ENCODE measurements at regions not wholly inside any gene's neighbourhood (a gene's known extent, or its start where the extent isn't known, plus 50 kb on each side); places are given as distances from the start of the nearest gene placed in this dataset.

GRCh38 chr9:129350143-129350935, 172.3 kb upstream of the IER5L start:
- peak overlapping the region in 1 of 8 donors; percentile 78 for H3K27ac ChIP-seq

GRCh38 chr9:129349665-129349947, 171.5 kb upstream of the IER5L start:
- peaks cover 0 to 39% (median 16%) of the 10 kb centered on the region in 7 donors for H3K27me3 ChIP-seq (replicated peaks in 1 of 7)
- 87 to 94% (median 91%) methylated on average over 5 of the region's 5 CpGs for WGBS, 5 donors
- no peak overlapping the region for H3K27ac ChIP-seq
- H3K4me3 ChIP-seq = no peak overlapping the region
- peaks cover 0 to 70% (median 32%) of the 10 kb centered on the region in 6 donors for H3K4me1 ChIP-seq
- intact Hi-C loops (cut with DNase I; ENCODE audit: low total_unique reads) = no loop called here
- no peaks in the 10 kb centered on the region for H3K9me3 ChIP-seq
- TF ChIP-seq POLR2AphosphoS5 (IDR thresholded peaks at IDR 0.05) = no peak
- H3K36me3 ChIP-seq = no peaks in the 10 kb centered on the region
- no peak for DNase-seq

More at GRCh38 chr9:129350143-129350935, 172.3 kb upstream of the IER5L start:
- no peak overlapping the region for H3K4me3 ChIP-seq
- WGBS, 5 donors = 83 to 89% (median 88%) methylated on average over 19 to 25 of the region's 25 CpGs
- no peak for DNase-seq
- intact Hi-C loops (cut with DNase I; ENCODE audit: low total_unique reads) = no loop called here
- H3K27me3 ChIP-seq (replicated peaks in 1 of 7) = peaks cover 0 to 39% (median 16%) of the 10 kb centered on the region in 7 donors
- TF ChIP-seq CTCF (IDR thresholded peaks at IDR 0.05 in 8 of 11, conservative IDR thresholded peaks at IDR 0.05 in 3 of 11) = no peak
- TF ChIP-seq POLR2AphosphoS5 (IDR thresholded peaks at IDR 0.05) = no peak
- TF ChIP-seq POLR2A (IDR thresholded peaks at IDR 0.05) = no peak
- H3K36me3 ChIP-seq = no peaks in the 10 kb centered on the region
- peaks cover 0 to 62% (median 28%) of the 10 kb centered on the region in 6 donors for H3K4me1 ChIP-seq
- H3K9me3 ChIP-seq = peaks cover 0 to 6% (median 4%) of the 10 kb centered on the region in 8 donors

- no peak for DNase-seq
- H3K4me1 ChIP-seq = peaks cover 0 to 75% (median 34%) of the 10 kb centered on the region in 6 donors
- TF ChIP-seq POLR2AphosphoS5 (IDR thresholded peaks at IDR 0.05) (no peak), CTCF (IDR thresholded peaks at IDR 0.05 in 8 of 11, conservative IDR thresholded peaks at IDR 0.05 in 3 of 11) (no peak)
- H3K27me3 ChIP-seq (replicated peaks in 1 of 7) = peaks cover 0 to 39% (median 16%) of the 10 kb centered on the region in 7 donors
- peak overlapping the region in 1 of 8 donors; percentile 90 for H3K27ac ChIP-seq
- no peak overlapping the region for H3K4me3 ChIP-seq
- intact Hi-C loops (cut with DNase I; ENCODE audit: low total_unique reads) = no loop called here
- no peaks in the 10 kb centered on the region for H3K36me3 ChIP-seq
- H3K9me3 ChIP-seq = no peaks in the 10 kb centered on the region
- 78 to 88% (median 84%) methylated on average over 12 to 14 of the region's 14 CpGs for WGBS, 5 donors
Observed at GRCh38 chr9:129348890-129349664, 171.0 kb upstream of the IER5L start.

- H3K27ac ChIP-seq = peak overlapping the region in 7 of 8 donors; percentile 48 to 90 (median 83)
- DNase-seq = no peak
Observed at GRCh38 chr9:129347316-129348120, 169.5 kb upstream of the IER5L start.

More at GRCh38 chr9:129347316-129348120, 169.5 kb upstream of the IER5L start:
- Histone ChIP-seq H3K9me3 (no peaks in the 10 kb centered on the region), H3K4me3 (no peak overlapping the region), H3K27me3 (replicated peaks in 1 of 7) (peaks cover 0 to 31% (median 14%) of the 10 kb centered on the region in 7 donors), H3K36me3 (no peaks in the 10 kb centered on the region), H3K4me1 (peaks cover 0 to 84% (median 40%) of the 10 kb centered on the region in 6 donors)
- intact Hi-C loops (cut with DNase I; ENCODE audit: low total_unique reads) = no loop called here
- TF ChIP-seq POLR2AphosphoS5 (IDR thresholded peaks at IDR 0.05) (no peak), POLR2A (IDR thresholded peaks at IDR 0.05) (no peak), CTCF (IDR thresholded peaks at IDR 0.05 in 8 of 11, conservative IDR thresholded peaks at IDR 0.05 in 3 of 11) (no peak)
- 49 to 77% (median 63%) methylated on average over 19 to 21 of the region's 21 CpGs for WGBS, 5 donors
